Heart left ventricle (tissue), 13 donors: ENCODE measurements at regions not wholly inside any gene's neighbourhood (a gene's known extent, or its start where the extent isn't known, plus 50 kb on each side); places are given as distances from the start of the nearest gene placed in this dataset.

Experiments used
- CTCF ChIP-seq, 12 donors: fragments of 200-600 bp; sonication (generic) in 4 of 12; IDR thresholded peaks; one replicate each; pipeline versions ENCODE4 v1.5.0 to v1.8.0; 2018 to 2022; ENCODE audit warnings: antibody characterized with exemption in 12 of 12, mild to moderate bottlenecking in 5 of 12
- POLR2A ChIP-seq, 2 donors: fragments of 450-650 bp; IDR thresholded peaks; one replicate each; pipeline ENCODE4 v1.6.1; 2017; ENCODE audit warnings: antibody characterized with exemption in 2 of 2, mild to moderate bottlenecking in 2 of 2, moderate library complexity in 2 of 2
- donor health status: ischemic (EF 13 %, LVEDD 7.1; RV severe dilation, severe dysfunction).
- donor health status: DM: no; HTN: yes; CAD: no.
- donor health status: DM: no; HTN: no; CAD: no.
- donor health status: ischemic (EF 25% LVEDD 6.9; RV normal size, moderate dysfunction).
- donor health status: ischemic (EF 25% LVEDD 5.7; RV mildly dilated, moderate dysfunction).
- donor health status: ischemic (EF 35%, LVEDD 5.7; RV mildly dilated, moderate dysfunction).
- donor health status: nonischemic (EF 11% LVEDD 7.7; RV severe dilation, severe dysfunction).
- donor health status: DM: yes; HTN: yes; CAD: no.
- donor health status: PGD.
- donor health status: ischemic (EF 29% LVEDD 5.4; RV normal size, mild dysfunction).
- donor health status: nonischemic (EF 23%, LVEDD 6.1; RV moderate dilation, normal function).

DNA sequence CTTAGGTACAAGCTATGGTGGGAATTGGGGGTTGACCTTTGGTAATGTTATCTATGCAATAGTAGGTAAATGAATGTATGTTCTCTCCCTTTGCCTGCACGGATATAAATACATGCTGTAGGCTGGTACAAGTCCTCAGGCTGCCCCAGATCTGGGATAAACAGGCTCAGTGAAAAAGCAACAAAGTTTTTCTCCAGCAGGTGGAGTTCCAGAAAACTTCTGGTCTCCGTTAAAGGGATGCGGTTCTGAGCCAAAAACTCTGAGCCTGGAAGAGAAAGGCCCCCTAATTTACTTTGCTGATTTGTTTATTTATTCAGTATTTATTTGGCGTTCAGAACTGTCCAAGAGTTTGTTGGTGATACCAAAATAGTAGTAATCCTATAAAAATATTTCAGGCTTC is 204.7 kb downstream of the ADRA2A start:
- TF ChIP-seq CTCF (IDR thresholded peaks at IDR 0.05), result peak in 7 of 12 donors; percentile 5 to 48 (median 33)
- TF ChIP-seq POLR2A (IDR thresholded peaks at IDR 0.05), result no peak
